ENCODE measurements at regions not wholly inside any gene's neighbourhood (a gene's known extent, or its start where the extent isn't known, plus 50 kb on each side); places are given as distances from the start of the nearest gene placed in this dataset.

GRCh38 chr4:14025891-14026290 is 398.4 kb upstream of the BOD1L1 start:
- H3K9me3 ChIP-seq (ENCODE audit: low read length) = no peaks in the 10 kb centered on the region
- H2AFZ ChIP-seq (ENCODE audit: low read length) = no peak overlapping the region
- TF ChIP-seq EZH2 (IDR thresholded peaks at IDR 0.05; ENCODE audit: low read length, unreplicated experiment) (no peak), EZH2phosphoT487 (IDR thresholded peaks at IDR 0.05; ENCODE audit: borderline replicate concordance, low read length) (no peak), CTCF (conservative IDR thresholded peaks at IDR 0.05; ENCODE audit: low read depth, low read length) (no peak)
- BruUV-seq (replicated peaks) = no TSS peak
- no peak overlapping the region for H3K27ac ChIP-seq (ENCODE audit: low read length)
- CTCF ChIA-PET = no interaction called here
- no peak overlapping the region for H3K4me3 ChIP-seq (ENCODE audit: low read length)
- no peaks in the 10 kb centered on the region for H3F3A ChIP-seq (ENCODE audit: low read length, unreplicated experiment)
- H3K36me3 ChIP-seq (ENCODE audit: low read depth, low read length) = no peaks in the 10 kb centered on the region
- no peak overlapping the region for H3K9ac ChIP-seq (ENCODE audit: low read length)
- H4K20me1 ChIP-seq (ENCODE audit: low read length) = no peaks in the 10 kb centered on the region
- no peaks in the 10 kb centered on the region for H3K27me3 ChIP-seq (ENCODE audit: low read length)
- H3K9me2 ChIP-seq (replicated peaks; ENCODE audit: low read length) = no peaks in the 10 kb centered on the region
- ATAC-seq (no peak), DNase-seq (no peak)
- no peaks in the 10 kb centered on the region; the same call in 1 of the 2 replicates for H3K4me1 ChIP-seq (ENCODE audit: insufficient read depth, low read length)
- POLR2A ChIA-PET (ENCODE audit: unreplicated experiment) = interaction anchor here (0.5 kb wide), 1 partner anchor 92 kb away, joined by 8 read pairs; no protein-coding TSS in a partner anchor
- intact Hi-C loops (cut with micrococcal nuclease) = no loop called here
- H3K4me2 ChIP-seq (ENCODE audit: low read length) = no peak overlapping the region
- H3K79me2 ChIP-seq (ENCODE audit: low read length) = no peaks in the 10 kb centered on the region

DNA sequence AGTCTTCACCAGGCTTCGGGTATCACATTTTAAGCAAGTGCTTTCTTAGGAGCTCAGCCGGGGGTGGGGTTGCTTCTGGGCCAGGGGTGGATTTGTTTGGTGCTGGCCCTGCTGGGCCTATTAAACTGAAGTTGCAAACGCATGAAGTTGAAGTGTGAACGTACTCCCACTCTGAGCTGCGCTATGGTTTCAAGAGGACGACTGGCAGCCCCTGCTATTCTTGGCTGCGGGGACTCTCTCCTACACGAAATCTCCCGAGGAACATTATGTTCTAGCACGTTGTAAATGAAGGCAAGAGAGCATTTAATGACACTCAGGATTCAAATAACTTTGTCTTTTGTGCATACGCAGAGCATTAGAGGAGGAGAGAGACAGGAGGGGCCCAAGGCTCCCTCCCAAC is 401.3 kb upstream of the BOD1L1 start:
- Histone ChIP-seq H3K27me3 (ENCODE audit: low read length) (no peaks in the 10 kb centered on the region), H3K4me2 (ENCODE audit: low read length) (no peak overlapping the region), H3K4me1 (ENCODE audit: insufficient read depth, low read length) (no peaks in the 10 kb centered on the region), H3K9ac (ENCODE audit: low read length) (no peak overlapping the region), H2AFZ (ENCODE audit: low read length) (no peak overlapping the region), H3F3A (ENCODE audit: low read length, unreplicated experiment) (no peaks in the 10 kb centered on the region), H3K9me3 (ENCODE audit: low read length) (no peaks in the 10 kb centered on the region), H3K36me3 (ENCODE audit: low read depth, low read length) (no peaks in the 10 kb centered on the region), H3K79me2 (ENCODE audit: low read length) (no peaks in the 10 kb centered on the region), H3K27ac (ENCODE audit: low read length) (no peak overlapping the region), H4K20me1 (ENCODE audit: low read length) (no peaks in the 10 kb centered on the region), H3K4me3 (ENCODE audit: low read length) (no peak overlapping the region), H3K9me2 (replicated peaks; ENCODE audit: low read length) (no peaks in the 10 kb centered on the region)
- intact Hi-C loops (cut with micrococcal nuclease) = no loop called here
- ATAC-seq = no peak
- ChIA-PET POLR2A (ENCODE audit: unreplicated experiment) (no interaction called here), CTCF (no interaction called here)
- no TSS peak for BruUV-seq (replicated peaks)
- TF ChIP-seq EZH2 (IDR thresholded peaks at IDR 0.05; ENCODE audit: low read length, unreplicated experiment) (no peak), CTCF (conservative IDR thresholded peaks at IDR 0.05; ENCODE audit: low read depth, low read length) (no peak), EZH2phosphoT487 (IDR thresholded peaks at IDR 0.05; ENCODE audit: borderline replicate concordance, low read length) (no peak)
- no peak for DNase-seq

GRCh38 chr4:14035076-14035475 is 407.6 kb upstream of the BOD1L1 start:
- DNase-seq (no peak), ATAC-seq (no peak)
- H4K20me1 ChIP-seq (ENCODE audit: low read length) = no peaks in the 10 kb centered on the region
- CTCF ChIA-PET = no interaction called here
- no peaks in the 10 kb centered on the region for H3K36me3 ChIP-seq (ENCODE audit: low read depth, low read length)
- no peak overlapping the region for H2AFZ ChIP-seq (ENCODE audit: low read length)
- no peaks in the 10 kb centered on the region for H3K9me3 ChIP-seq (ENCODE audit: low read length)
- POLR2A ChIA-PET (ENCODE audit: unreplicated experiment) = no interaction called here
- no peaks in the 10 kb centered on the region for H3K4me1 ChIP-seq (ENCODE audit: insufficient read depth, low read length)
- H3F3A ChIP-seq (ENCODE audit: low read length, unreplicated experiment) = no peaks in the 10 kb centered on the region
- H3K9ac ChIP-seq (ENCODE audit: low read length) = no peak overlapping the region
- no peak overlapping the region for H3K4me3 ChIP-seq (ENCODE audit: low read length)
- no peaks in the 10 kb centered on the region for H3K79me2 ChIP-seq (ENCODE audit: low read length)
- BruUV-seq (replicated peaks) = no TSS peak
- intact Hi-C loops (cut with micrococcal nuclease) = no loop called here
- H3K4me2 ChIP-seq (ENCODE audit: low read length) = no peak overlapping the region
- TF ChIP-seq EZH2 (IDR thresholded peaks at IDR 0.05; ENCODE audit: low read length, unreplicated experiment) = no peak
- no peak for TF ChIP-seq CTCF (conservative IDR thresholded peaks at IDR 0.05; ENCODE audit: low read depth, low read length)
- no peak for TF ChIP-seq EZH2phosphoT487 (IDR thresholded peaks at IDR 0.05; ENCODE audit: borderline replicate concordance, low read length)
- H3K27ac ChIP-seq (ENCODE audit: low read length) = no peak overlapping the region
- no peaks in the 10 kb centered on the region for H3K9me2 ChIP-seq (replicated peaks; ENCODE audit: low read length)
- H3K27me3 ChIP-seq (ENCODE audit: low read length) = no peaks in the 10 kb centered on the region
